ENCODE measurements at regions not wholly inside any gene's neighbourhood (a gene's known extent, or its start where the extent isn't known, plus 50 kb on each side); places are given as distances from the start of the nearest gene placed in this dataset.

DNA sequence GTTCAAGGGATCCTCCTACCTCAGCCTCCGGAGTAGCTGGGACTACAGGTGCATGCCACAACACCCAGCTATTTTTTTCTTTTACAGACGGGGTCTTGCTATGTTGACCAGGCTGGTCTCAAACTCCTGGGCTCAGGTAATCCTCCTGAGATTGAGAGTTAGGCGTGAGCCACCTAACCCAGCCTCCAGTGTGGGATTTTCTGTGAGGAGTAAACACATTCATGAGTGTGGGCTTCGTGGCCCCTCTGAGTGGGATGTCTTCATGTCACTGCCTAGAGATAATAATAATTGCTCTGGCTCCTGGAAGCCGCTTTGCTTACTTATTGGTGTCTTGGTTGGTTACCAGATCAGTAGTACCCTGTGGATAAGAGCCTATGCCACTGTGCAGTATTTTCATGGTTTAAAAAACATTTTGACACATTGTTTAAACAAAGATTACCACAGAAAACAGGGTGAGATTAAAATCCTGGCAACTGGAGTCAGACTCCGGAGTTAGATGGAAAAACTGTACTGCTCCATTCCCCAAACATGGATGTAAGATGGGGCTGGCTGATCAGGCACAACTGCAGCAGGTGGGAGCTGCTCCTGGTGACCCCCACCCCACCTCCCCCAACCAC, 159.1 kb upstream of the RAB4A start:
- no peak for DNase-seq (ENCODE audit: low spot score)

DNA sequence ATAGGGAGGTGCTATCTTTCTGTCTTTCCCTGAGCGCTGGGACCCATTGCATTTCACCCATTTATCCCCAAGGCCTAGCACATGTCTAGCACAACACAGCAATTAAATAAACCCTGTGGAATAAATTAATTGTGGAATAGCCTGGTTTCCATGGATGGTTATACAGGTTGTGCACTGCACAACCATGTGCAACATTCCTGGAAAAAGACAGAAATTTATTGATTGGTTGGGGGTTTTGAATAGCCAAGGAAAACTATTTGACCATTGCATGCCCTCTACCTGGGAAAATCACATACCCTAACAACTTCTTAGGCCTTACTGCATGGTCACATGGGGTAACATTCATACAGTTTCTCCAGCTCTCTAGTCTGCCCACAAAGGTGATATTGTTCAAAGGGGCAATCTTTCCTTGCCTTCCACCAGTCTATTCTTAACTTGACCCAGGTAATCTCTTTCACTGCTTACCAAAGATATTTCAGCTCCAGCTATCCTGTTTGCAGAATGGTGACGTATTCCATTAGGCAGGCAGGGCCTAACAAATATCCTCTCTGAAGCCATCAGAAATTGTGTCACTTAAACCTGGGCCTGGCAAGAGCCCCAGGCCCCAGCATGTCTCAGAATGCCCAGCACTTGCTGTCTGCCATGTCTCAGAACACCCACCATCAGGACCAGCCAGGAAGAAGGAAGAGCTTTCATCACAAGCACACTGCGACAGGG, 157.9 kb upstream of the RAB4A start:
- no peak for DNase-seq (ENCODE audit: low spot score)

DNA sequence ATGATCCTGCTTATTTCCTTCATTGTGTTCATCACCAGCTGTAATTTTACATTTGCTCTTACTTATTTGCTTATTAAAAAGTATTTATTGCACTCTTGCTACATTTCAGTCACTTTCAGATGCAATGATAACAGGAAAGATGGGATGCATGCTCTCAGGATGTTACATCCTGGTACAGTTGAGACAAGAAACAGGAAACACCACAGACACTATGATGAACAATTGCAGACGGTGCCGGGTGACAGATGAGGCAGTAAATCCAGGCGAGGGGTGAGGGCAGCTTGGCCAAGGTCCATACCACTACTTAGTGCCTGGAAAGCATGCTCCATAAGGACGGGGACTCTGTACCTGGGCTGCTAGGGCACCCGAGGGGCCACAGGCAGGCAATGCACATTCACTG, 156.6 kb upstream of the RAB4A start:
- no peak for DNase-seq (ENCODE audit: low spot score)

DNA sequence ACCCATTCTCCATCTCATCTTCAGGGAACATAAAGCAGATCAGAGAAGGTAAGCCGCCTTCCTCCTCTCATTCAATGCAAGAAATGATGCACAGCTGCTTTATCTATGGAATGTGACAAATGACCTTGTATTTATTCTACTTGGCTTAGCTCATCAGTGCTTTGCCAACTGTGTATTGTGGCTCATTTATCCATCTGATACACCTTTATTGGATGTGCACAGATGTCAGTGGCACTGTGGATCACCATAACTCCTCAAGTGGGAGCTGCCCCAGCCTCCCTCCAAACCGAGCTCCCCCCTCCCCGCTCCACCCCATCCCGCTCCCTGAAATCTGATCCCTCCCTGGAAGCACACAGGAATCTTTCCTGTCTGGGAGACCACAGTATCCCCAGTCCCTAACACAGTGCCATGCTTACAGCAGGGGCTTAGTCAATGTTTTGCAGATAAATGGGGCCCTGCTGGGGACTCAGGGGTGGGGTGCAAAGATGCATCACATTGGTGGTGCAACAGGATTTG, 156.0 kb upstream of the RAB4A start:
- DNase-seq (ENCODE audit: low spot score): no peak

DNA sequence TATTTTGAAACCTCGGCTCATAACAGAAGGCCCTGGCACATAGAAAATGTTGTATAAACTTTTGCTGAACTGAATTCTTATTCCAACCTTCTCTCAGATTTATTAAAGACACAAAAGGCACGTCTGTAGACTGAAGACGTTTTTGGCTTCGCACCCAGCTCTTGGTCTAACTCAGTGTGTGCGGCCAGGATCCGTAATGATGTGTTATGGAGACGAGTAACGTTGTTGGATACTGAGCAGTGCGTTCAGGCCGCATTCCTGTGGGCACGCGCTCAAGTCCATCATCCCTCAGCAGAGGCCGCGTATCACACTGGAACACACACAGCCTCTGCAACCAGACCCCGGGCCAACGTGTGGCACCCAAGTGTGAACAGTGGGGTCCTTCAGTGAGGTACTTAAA, 154.8 kb upstream of the RAB4A start:
- DNase-seq (ENCODE audit: low spot score): no peak

DNA sequence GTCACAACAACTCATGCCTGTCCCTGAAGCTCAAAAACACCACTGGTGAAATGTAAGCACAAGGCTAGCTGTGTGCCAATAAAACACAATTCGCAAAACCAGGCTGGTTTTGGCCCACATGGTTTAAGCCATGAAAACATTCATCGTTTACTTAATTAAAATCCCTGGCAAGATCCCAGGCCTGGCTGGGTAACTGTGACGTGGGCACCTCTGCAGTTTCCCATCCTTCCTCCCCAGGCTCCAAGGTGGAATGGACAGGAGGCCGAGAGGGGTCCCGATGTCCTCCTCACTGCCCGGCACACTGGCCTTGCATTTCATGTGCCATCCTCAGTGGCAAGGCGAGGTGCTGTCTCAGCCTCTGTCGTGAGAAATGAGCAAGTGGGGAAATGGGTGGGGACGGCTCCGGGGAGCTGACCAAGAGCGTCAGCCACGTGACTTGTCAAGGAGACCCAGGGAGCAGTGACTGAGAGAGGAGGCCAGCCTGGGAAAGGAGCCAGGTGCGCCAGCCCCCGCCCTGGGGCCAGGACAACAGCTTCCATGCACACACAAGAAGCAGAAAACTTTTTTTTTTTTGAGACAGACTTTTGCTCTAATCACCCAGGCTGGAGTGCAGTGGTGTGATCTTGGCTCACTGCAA, 153.1 kb upstream of the RAB4A start:
- DNase-seq (ENCODE audit: low spot score): no peak

DNA sequence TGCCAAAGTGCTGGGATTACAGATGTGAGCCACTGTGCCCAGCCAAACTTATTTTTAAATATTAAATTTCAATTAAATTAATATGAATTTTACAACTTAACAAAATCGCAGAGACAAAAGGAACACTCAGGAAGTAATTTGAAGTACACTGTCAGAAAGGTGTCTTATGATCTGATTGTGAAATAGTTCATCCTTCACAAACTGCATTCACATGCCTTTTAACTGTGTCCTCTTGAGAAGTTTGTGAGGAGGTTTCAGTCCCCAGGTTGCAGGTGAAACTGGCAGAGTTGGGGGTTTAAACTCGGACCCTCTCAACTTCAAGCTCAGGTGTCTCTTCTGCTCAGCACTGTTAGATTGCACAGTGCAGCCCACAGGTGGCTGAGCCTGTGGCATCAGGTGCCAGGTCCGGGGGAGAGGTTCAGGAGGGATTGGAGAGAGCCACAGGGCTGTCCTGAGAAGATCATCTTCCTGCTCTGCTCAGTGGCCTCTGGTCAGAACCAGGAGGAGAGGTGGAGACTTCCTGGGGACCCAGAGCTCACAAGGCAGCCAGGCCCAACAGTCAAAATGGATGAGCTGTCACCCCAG, 152.3 kb upstream of the RAB4A start:
- no peak for DNase-seq (ENCODE audit: low spot score)

DNA sequence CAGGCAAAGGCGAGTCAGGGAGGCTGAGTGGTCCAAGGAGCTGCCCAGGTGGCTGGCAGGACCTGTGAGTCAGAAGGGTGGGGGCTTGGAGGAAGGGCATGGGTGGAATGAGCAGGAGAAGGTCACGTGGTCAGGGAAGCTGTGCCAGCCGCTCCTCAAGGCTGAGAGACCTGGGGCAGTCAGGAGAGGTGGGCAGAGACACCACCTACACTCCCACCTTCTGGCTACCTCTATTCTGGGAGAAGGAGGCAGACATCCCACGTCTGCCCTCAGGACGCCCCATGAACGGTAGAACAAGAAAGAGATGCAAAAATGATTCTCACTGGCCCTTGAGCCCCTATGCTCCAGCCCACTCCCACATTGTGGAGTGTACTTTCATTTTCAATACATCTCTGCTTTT, 151.8 kb upstream of the RAB4A start:
- DNase-seq (ENCODE audit: low spot score): no peak

DNA sequence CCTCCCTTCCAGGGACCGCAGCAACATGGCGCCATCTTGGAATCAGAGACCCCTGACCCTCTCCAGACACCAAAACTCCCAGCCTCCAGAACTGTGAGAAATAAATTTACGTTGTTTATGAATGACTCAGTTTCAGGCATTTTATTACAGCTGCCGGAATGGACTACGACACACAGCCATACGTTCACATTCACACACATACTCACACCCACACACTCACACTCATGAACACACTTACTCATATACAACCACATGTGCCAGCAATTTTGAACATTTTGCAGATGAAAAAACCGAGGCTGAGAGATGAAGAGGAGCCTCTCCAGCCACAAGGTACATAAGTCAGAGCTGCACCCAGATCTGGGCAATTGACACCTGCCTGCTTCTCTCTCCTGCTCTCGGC, 151.0 kb upstream of the RAB4A start:
- DNase-seq (ENCODE audit: low spot score): no peak

DNA sequence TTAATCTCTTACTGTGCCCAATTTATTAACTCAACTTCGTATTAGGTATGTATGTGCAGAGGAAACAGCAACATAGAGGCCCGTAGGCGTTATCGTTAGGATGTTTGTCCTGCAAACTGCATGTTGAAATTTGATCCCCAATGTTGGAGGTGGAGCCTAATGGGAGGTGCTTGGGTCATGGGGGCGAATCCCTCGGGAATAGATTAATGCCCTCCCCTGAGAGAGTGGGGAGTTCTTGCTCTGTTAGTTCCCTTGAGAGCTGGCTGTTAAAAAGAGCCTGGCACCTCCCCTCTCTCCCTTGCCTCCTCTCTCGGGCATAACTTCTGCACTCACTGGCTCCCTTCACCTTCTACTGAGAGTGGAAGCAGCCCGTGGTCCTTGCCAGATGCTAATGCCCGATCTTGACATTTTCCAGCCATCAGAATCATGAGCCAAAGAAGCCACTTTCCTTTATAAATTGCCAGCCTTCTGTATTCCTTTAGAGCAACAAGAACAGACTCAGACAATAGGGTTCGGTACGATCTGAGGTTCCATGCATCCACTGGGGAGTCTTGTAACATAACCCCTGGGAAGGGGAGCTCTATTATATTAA, 149.0 kb upstream of the RAB4A start:
- DNase-seq (ENCODE audit: low spot score): no peak

DNA sequence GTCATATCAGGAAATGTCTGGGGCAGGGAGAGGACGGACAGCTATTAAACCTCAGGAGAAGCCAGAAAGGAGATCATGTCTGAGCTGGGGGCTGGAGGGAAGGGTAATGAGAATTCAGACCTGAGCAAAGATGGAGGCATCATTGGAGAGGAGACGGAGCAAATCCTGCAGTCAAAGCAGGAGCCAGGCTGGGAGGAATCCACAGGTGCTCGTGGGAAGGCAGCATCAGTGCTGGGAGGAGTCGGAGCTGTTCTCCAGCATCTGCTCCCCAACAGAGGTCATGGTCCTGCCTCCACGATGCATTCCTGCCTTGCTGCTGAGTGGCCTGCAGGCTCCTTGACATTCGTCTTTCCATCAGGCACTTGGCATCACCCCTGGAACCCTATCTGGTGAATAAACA, 148.3 kb upstream of the RAB4A start:
- DNase-seq (ENCODE audit: low spot score): no peak

DNA sequence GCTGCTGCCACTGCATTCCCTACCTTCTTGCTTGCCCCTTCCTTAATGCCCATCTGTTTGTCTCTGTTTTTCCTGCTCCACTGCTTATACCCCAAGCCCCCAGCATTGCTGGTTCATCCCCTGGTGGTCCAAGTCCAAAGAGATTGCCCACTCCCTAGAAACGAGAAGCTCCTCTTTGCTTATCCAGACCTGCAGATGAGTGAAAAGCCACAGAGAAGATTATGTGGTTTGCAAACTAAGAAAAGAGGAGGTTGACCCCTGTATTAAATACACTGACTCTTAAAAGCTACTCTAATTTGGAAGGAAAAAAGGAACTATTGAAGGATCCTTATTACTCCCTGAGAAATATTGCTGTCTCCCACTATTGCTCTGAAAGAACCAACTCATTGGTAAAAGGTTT, 146.8 kb upstream of the RAB4A start:
- DNase-seq (ENCODE audit: low spot score): no peak

DNA sequence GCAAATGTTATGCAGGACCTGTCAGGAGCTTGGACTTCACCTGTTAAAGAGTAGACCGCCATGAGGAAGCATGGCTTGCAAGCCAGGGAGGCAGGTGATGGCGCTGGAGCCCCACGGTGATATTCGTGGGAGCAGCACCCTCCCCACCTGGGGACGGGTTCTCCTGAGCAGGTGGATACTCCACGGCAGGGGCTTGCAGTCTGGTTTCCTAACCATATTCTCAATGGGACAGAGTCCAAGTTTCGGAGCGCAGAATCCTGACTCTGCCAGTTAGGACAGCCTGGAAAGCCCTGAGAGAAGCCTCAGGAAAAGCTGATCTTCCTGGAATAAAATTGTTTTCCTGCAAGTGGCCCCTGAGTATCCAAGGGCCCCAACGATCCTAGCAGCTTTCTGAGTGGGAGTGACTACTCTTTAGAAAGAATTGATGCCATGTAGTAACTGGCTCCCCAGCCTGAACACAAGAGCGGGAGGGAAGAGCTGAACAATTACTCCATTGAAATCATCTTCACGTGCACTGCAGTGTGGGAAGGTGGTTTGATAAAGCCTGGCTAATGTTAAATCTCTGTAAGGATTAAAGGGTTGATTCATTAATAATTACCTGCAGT, 146.3 kb upstream of the RAB4A start:
- DNase-seq (ENCODE audit: low spot score): no peak

DNA sequence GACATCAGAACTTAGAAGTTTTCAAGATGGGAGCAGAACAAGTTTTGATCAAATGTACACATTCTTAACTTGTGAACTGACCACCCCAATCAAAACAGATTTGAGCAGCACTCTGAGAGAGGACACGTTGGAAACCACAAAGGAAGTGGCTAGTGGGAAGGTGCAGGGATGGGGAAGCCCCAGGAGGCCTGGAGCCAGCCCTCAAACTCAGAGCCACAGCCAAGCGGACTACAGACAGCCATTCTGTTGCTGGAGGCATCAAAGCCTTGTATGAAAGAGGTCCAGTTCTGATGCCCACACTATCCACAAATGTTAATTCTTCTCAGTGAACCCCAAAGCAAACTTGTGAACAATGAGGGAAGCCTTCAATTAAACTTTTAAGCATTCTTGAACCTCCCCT, 143.6 kb upstream of the RAB4A start:
- no peak for DNase-seq (ENCODE audit: low spot score)

DNA sequence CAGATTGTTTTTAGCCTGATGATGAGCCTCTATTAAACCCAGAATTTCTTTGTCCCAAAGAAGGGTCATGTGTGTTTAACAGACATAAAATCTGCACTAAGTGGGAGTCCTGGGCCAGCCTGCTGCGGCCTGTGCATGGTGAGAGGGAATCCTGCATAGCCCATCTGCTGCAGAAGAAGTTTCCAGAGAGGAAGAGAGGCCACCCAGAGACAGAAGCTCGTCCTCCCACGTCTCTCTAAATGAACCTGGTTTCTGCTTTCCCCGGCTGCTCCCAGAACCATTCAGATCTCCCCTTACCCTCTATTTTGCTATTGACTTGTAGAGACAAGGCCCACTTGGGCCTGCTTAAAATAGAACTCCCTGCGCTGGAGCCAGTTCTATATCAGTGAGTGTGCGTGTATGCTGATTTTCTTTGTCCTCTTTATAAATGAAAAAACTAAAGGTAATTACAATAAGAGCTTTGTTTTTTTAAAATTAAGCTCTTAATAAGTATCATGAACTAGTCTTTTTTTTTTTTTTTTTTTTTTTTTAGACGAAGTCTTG, 142.8 kb upstream of the RAB4A start:
- no peak for DNase-seq (ENCODE audit: low spot score)

DNA sequence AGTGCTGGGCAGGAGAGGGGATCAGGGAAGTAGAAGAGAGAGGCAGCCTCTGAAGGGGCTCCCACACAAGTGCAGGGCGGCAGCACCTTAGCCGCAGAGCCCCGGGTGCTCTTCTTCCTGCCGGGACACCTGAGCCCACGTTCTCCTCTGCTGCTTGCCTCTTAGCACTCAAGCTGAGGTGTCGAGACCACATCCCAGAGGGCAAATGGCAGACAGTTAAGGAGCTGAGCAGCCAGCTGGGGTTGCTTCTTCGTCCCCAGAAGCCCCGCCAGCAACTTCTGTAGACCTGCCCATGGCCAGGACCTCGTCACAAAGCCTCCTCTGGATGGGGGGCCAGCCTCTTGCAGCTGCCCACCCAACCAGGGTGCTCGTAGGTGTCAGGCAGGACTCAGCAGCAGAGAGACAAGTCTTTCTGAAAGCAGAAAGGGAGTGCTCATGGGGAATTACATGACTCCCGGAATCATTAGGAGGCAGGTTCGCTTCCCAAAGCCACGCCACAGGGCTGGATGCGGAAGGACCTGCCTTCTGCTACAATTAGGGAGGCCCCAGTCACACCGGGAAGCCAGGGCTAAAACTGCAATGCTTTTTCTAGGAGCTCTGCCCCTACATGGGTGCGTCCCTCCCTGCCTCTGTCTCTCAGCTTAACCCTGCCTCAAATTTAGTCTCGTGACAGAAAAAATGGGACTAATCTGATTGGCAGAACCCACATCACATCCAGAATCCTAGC, 141.4 kb upstream of the RAB4A start:
- no peak for DNase-seq (ENCODE audit: low spot score)

DNA sequence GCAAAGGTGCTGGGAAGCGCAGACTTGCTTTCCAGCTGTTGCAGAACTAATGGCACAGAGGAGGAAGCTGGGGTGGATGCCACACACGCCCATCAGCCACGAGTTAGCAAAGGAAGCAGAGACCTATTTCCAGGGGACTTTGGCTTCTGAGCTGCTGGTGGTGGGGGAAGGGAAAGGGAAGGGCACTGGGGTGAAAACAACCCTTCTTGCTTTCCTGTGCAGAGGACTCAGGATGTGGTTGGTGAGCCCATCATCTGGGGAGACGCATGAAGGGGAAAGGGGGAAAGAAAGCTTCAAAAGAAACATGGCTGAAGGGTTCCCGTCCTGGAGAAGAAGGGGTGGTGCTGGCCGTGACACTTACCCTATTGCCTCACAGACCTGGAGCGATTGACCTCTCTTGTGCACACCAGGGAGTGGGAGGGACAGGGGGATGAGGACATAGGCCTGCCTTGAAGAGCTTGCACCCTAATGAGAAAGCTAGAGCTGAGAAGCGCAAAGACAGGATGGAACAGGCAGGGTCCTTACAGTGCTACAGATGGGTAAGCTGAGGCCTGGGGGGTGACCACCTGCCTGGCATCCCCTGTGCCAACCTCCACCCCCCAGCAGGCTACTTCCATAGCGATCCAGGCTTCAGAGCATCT, 140.8 kb upstream of the RAB4A start:
- DNase-seq (ENCODE audit: low spot score): no peak

DNA sequence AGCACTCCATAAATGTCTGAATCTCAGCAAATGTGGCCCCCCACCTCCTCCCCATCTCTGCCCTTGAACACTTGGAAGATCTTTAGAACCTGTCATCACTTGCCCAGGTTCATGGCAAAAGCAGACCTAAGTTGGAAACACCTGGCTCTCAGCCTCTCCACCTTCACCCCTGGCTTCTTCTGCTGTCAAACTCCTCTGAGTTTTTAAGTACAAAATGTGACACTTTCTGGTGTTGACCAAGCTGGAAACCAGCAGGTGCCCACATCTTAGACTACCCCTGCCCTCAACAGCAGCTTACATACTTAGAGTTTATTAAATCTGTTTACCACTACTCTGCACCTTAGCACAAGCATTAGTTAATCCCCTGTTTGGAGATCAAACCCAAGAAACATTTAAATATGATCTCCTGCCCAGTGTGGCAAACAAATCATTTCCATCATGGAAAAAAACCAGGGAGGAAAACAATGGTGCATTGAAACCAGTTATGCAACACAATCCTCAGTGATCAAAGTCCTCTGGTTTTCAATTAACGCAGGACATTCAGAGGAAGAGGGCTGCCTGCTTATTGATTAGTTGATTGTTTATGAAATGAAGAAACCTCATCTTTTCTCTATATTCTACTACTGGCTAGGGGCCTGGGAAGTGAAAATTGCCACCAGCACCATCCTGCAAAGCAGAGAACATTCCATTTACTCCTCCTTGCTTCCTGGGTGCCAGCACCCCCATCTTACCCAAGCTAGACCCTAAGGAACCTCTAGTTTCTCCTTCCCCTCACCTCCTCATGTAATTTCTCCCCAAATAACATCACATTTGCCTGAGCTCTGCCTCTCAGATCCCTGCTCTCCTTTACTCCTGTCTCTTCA, 139.4 kb upstream of the RAB4A start:
- DNase-seq (ENCODE audit: low spot score): no peak

DNA sequence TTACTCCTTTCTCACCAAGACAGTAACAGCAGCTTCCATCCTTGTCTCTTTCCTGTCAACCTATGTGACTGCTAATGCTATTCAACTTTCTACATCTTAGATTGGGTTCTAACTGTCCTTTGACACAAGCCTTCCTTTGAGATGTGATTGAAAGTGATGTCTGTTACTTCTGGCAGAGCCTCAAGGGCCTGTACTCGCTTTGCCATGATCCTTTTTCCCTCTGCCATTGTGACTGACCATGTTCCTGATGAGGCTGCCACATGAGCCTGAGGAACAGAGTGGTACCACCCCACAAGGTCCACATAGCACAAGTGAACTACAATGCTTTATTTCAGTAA, 138.8 kb upstream of the RAB4A start:
- DNase-seq (ENCODE audit: low spot score): no peak

DNA sequence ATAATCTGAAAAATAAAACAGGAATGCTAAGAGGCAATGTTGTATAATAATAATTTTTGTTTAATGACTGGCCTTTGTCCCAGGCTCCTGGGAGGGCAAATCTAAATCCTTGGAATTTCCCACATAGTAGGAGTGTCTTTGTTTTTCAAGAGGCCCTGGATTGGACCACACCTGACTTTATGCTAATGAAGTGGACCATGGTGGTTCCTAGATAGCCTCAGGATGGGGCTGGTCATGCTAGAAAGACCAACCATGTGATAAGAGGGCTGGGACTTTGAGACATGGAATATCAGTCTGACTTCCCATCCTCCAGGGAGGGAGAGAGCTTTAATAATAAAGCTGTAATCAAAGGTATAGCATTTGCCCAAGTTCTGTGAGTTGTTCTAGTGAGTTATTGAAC, 138.2 kb upstream of the RAB4A start:
- DNase-seq (ENCODE audit: low spot score): no peak
